NT2/D1 (cell line): ENCODE measurements at regions not wholly inside any gene's neighbourhood (a gene's known extent, or its start where the extent isn't known, plus 50 kb on each side); places are given as distances from the start of the nearest gene placed in this dataset.

Experiments used
- SUZ12 ChIP-seq: IDR thresholded peaks from 2 replicates; pipeline ENCODE4 v1.6.1; 2011; ENCODE audit not compliant: insufficient read length, insufficient read depth; ENCODE audit errors: extremely low read depth
- YY1 ChIP-seq: IDR thresholded peaks from 2 replicates; pipeline ENCODE4 v1.6.1; 2011; ENCODE audit not compliant: insufficient read length, insufficient read depth
- ZNF274 ChIP-seq: IDR thresholded peaks from 2 replicates; pipeline ENCODE4 v1.6.1; 2011; ENCODE audit warnings: mild to moderate bottlenecking, low read depth, low read length

- TF ChIP-seq YY1 (no peak), SUZ12 (no peak), ZNF274 (no peak)
Measured at GRCh38 chr18:60898111-60898510, 435.1 kb upstream of the CDH20 start.
